Neutrophil (primary cell): ENCODE measurements at regions not wholly inside any gene's neighbourhood (a gene's known extent, or its start where the extent isn't known, plus 50 kb on each side); places are given as distances from the start of the nearest gene placed in this dataset.

ENCODE experiments used
- H3K27ac ChIP-seq: fragments of 200-600 bp; sonication (generic); 2 replicates; pipeline ENCODE4 v1.5.1; 2016; ENCODE audit warnings: mild to moderate bottlenecking, moderate library complexity
- H3K27me3 ChIP-seq: fragments of 200-600 bp; sonication (generic); 2 replicates; pipeline ENCODE4 v1.6.0; 2016; ENCODE audit warnings: mild to moderate bottlenecking
- H3K36me3 ChIP-seq: fragments of 200-600 bp; sonication (generic); 2 replicates; pipeline ENCODE4 v1.5.1; 2017
- H3K4me1 ChIP-seq, 2 experiments: fragments of 200-600 bp in 1 of 2; sonication (generic) in 1 of 2; 1 replicate in 1 of 2; 2 replicates in 1 of 2; pipeline versions ENCODE4 v1.5.1 to v1.6.1; 2013 to 2016; ENCODE audit warnings: low read depth in 1 of 2, low read length in 1 of 2, mild to moderate bottlenecking in 1 of 2, moderate library complexity in 1 of 2; ENCODE audit not compliant: control insufficient read depth in 1 of 2, insufficient read depth in 1 of 2
- H3K4me3 ChIP-seq, 2 experiments: fragments of 200-600 bp in 1 of 2; sonication (generic) in 1 of 2; 1 replicate in 1 of 2; 2 replicates in 1 of 2; pipeline ENCODE4 v1.5.1; 2013 to 2016; ENCODE audit warnings: low read depth in 1 of 2, low read length in 1 of 2, mild to moderate bottlenecking in 1 of 2, moderate library complexity in 1 of 2
- H3K9me3 ChIP-seq: fragments of 200-600 bp; sonication (generic); 2 replicates; pipeline ENCODE4 v1.5.1; 2016
- CTCF ChIP-seq: fragments of 200-600 bp; sonication (generic); IDR thresholded peaks from 2 replicates; pipeline ENCODE4 v1.5.1; 2016; ENCODE audit warnings: antibody characterized with exemption

GRCh38 chr10:8294779-8295178, 240.3 kb downstream of the GATA3 start:
- H3K27ac ChIP-seq, result no peak overlapping the region
- peaks cover 19% of the 10 kb centered on the region for H3K27me3 ChIP-seq
- no peaks in the 10 kb centered on the region for H3K9me3 ChIP-seq
- H3K4me3 ChIP-seq, result no peak overlapping the region
- H3K4me1 ChIP-seq, result no peaks in the 10 kb centered on the region
- TF ChIP-seq CTCF, result no peak
- no peaks in the 10 kb centered on the region for H3K36me3 ChIP-seq

- TF ChIP-seq CTCF, result no peak
- no peak overlapping the region for H3K27ac ChIP-seq
- no peaks in the 10 kb centered on the region for H3K36me3 ChIP-seq
- H3K9me3 ChIP-seq, result no peaks in the 10 kb centered on the region
- no peaks in the 10 kb centered on the region for H3K4me1 ChIP-seq
- no peak overlapping the region for H3K4me3 ChIP-seq
- H3K27me3 ChIP-seq, result peaks cover 23% of the 10 kb centered on the region
Observed at GRCh38 chr10:8295311-8295710, 240.8 kb downstream of the GATA3 start.

DNA sequence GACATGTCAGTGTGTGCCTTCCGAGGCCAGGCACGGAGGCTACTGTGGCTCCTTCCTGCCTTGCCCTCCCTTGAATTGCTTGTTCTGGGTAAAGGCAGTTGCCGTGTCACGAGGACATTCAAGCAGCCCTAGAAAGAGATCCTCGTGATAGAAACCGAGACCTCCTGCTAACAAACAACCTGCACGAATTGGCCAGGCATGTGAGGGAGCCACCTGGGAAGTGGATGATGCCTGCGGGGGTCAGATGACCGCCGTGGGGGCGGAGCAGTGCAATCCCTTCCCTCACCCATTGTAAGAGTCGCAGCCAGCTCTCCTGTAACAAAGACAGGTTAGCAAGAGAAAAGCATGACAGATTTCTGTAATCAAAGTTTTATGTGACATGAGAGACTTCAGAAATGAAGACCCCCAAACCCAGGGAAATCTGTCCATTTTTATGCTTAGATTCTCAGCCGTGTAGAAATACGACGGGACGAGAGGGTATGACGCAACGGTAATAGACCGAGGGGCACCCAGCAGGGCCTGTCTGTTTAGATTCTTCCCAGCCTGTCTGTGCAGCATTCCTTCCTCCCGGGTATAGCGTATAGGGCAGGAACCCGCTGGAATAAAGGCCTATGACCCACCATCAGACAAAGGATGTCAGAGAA, 241.7 kb downstream of the GATA3 start:
- no peaks in the 10 kb centered on the region for H3K9me3 ChIP-seq
- no peak overlapping the region for H3K27ac ChIP-seq
- H3K27me3 ChIP-seq, result peaks cover 25% of the 10 kb centered on the region
- no peaks in the 10 kb centered on the region for H3K36me3 ChIP-seq
- H3K4me1 ChIP-seq, result no peaks in the 10 kb centered on the region
- no peak for TF ChIP-seq CTCF
- H3K4me3 ChIP-seq, result no peak overlapping the region

DNA sequence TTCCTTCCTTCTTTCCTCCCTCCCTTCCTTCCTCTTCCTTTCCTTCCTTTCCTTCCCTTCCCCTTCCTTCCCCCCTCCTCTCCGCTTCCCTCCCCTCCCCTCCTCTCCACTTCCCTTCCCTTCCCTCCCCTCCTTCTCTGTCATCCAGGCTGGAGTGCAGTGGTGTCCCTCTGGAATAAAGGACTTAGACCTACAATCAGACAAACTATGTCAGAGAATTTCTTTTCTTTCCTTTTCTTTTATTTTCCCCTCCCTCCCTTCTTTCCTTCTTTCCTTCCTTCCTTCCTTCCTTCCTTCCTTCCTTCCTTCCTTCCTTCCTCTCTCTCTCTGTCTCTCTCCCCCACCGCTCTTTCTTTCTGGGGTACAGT, 242.2 kb downstream of the GATA3 start:
- no peaks in the 10 kb centered on the region for H3K36me3 ChIP-seq
- H3K27ac ChIP-seq, result no peak overlapping the region
- no peak for TF ChIP-seq CTCF

GRCh38 chr10:8297107-8297506, 242.6 kb downstream of the GATA3 start:
- H3K4me3 ChIP-seq, result no peak overlapping the region
- H3K27me3 ChIP-seq, result peaks cover 25% of the 10 kb centered on the region
- TF ChIP-seq CTCF, result no peak
- no peak overlapping the region for H3K27ac ChIP-seq
- H3K36me3 ChIP-seq, result no peaks in the 10 kb centered on the region
- H3K9me3 ChIP-seq, result no peaks in the 10 kb centered on the region
- no peaks in the 10 kb centered on the region for H3K4me1 ChIP-seq

More for the DNA sequence above, 242.2 kb downstream of the GATA3 start:
- Histone ChIP-seq H3K27me3 (peaks cover 25% of the 10 kb centered on the region), H3K9me3 (no peaks in the 10 kb centered on the region), H3K4me3 (no peak overlapping the region), H3K4me1 (no peaks in the 10 kb centered on the region)

DNA sequence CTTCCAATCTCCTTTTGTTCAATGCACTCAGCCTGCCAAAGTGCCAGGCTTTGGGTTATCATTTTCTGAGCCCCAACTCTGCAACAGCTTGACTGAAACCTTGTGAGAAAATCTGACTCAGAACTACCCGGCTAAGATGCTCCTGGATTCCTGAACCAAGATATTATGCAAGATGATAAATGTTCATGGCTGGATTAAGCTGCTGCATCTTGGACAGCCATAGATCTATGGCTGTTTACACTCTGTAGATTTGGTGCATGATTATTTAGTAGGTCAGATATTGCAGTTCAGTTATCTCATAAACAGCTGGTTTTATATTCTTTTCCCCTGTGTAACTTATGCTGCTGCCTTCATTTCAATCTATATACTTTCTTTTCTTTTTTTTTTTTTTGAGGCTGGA, 243.5 kb downstream of the GATA3 start:
- H3K27ac ChIP-seq, result no peak overlapping the region
- no peaks in the 10 kb centered on the region for H3K9me3 ChIP-seq
- H3K4me3 ChIP-seq, result no peak overlapping the region
- no peaks in the 10 kb centered on the region for H3K36me3 ChIP-seq
- no peaks in the 10 kb centered on the region for H3K4me1 ChIP-seq
- H3K27me3 ChIP-seq, result peaks cover 25% of the 10 kb centered on the region
- no peak for TF ChIP-seq CTCF
